ENCODE measurements at regions not wholly inside any gene's neighbourhood (a gene's known extent, or its start where the extent isn't known, plus 50 kb on each side); places are given as distances from the start of the nearest gene placed in this dataset.
"Not testable (repeated sequence)": the region's sequence is repeated elsewhere in the genome, so short reads cannot be mapped to it uniquely, and the experiment has no call there.

- DNase-seq = no peak
Measured at GRCh38 chr6:3617681-3618311, 133.7 kb downstream of the PXDC1 start.

GRCh38 chr6:3617192-3617631 is 134.3 kb downstream of the PXDC1 start:
- no peak for DNase-seq

GRCh38 chr6:3616565-3617176 is 134.8 kb downstream of the PXDC1 start:
- no peak for DNase-seq

GRCh38 chr6:3615391-3616380 is 135.8 kb downstream of the PXDC1 start:
- no peak for DNase-seq

- DNase-seq = no peak
Measured at GRCh38 chr6:3614918-3615317, 136.6 kb downstream of the PXDC1 start.

- not testable (repeated sequence) for DNase-seq
Measured at GRCh38 chr6:3613565-3613964, 137.9 kb downstream of the PXDC1 start.

GRCh38 chr6:3612341-3613041 is 139.0 kb downstream of the PXDC1 start:
- DNase-seq = peak; percentile 42

- peak; percentile 61 for DNase-seq
Measured at GRCh38 chr6:3610921-3611320, 140.6 kb downstream of the PXDC1 start.

- DNase-seq = peak; percentile 33
Measured at GRCh38 chr6:3610206-3610605, 141.3 kb downstream of the PXDC1 start.

GRCh38 chr6:3609388-3609787 is 142.1 kb downstream of the PXDC1 start:
- no peak for DNase-seq

GRCh38 chr6:3608159-3608558 is 143.4 kb downstream of the PXDC1 start:
- DNase-seq = no peak

GRCh38 chr6:3607599-3607998 is 143.9 kb downstream of the PXDC1 start:
- DNase-seq = no peak

- no peak for DNase-seq
Measured at GRCh38 chr6:3607171-3607570, 144.3 kb downstream of the PXDC1 start.

- no peak for DNase-seq
Measured at GRCh38 chr6:3603340-3604130, 146.7 kb upstream of the SLC22A23 start.

- no peak for DNase-seq
Measured at GRCh38 chr6:3601570-3601969, 144.7 kb upstream of the SLC22A23 start.

- no peak for DNase-seq
Measured at GRCh38 chr6:3597500-3598064, 140.7 kb upstream of the SLC22A23 start.

- no peak for DNase-seq
Measured at GRCh38 chr6:3596766-3597165, 139.9 kb upstream of the SLC22A23 start.

- no peak for DNase-seq
Measured at GRCh38 chr6:3594201-3594600, 137.4 kb upstream of the SLC22A23 start.

GRCh38 chr6:3593161-3593560 is 136.3 kb upstream of the SLC22A23 start:
- no peak for DNase-seq

- DNase-seq = no peak
Measured at GRCh38 chr6:3592371-3592941, 135.6 kb upstream of the SLC22A23 start.

- DNase-seq = no peak
Measured at GRCh38 chr6:3591970-3592369, 135.1 kb upstream of the SLC22A23 start.

All from eye (tissue), 1 donor.